GM18861 (cell line): ENCODE measurements at regions not wholly inside any gene's neighbourhood (a gene's known extent, or its start where the extent isn't known, plus 50 kb on each side); places are given as distances from the start of the nearest gene placed in this dataset.

Experiments used
- ATAC-seq: cut with Tn5 transposase; IDR thresholded peaks from one replicate; pipeline ENCODE4 v1.9.1; 2021; ENCODE audit not compliant: unreplicated experiment

GRCh38 chr2:126792993-126793392 lies 105.7 kb upstream of the TEX51 start:
- no peak for ATAC-seq

- no peak for ATAC-seq
Measured at GRCh38 chr2:126793885-126794613, 104.6 kb upstream of the TEX51 start.

DNA sequence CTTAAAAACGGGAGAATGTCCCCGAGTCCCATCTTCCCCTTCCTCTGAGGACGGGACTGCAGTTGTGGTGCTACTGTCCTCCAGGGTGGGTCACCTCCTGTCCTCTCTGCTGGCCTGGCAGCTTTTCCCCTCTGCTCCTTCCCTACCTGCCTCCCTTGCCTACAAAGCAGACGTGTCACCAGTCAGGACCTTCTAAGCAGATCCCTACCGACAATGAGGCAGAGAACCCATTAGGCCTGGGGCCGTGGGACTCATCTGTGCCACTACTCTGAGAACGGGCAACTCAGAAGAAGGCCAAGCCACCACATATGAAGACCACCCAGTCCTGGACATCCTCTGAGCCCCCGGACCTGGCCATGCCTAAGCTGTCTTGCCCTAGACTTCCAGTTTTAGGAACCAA lies 103.0 kb upstream of the TEX51 start:
- ATAC-seq = no peak

- ATAC-seq = no peak
Measured at GRCh38 chr2:126796931-126797621, 101.6 kb upstream of the TEX51 start.

DNA sequence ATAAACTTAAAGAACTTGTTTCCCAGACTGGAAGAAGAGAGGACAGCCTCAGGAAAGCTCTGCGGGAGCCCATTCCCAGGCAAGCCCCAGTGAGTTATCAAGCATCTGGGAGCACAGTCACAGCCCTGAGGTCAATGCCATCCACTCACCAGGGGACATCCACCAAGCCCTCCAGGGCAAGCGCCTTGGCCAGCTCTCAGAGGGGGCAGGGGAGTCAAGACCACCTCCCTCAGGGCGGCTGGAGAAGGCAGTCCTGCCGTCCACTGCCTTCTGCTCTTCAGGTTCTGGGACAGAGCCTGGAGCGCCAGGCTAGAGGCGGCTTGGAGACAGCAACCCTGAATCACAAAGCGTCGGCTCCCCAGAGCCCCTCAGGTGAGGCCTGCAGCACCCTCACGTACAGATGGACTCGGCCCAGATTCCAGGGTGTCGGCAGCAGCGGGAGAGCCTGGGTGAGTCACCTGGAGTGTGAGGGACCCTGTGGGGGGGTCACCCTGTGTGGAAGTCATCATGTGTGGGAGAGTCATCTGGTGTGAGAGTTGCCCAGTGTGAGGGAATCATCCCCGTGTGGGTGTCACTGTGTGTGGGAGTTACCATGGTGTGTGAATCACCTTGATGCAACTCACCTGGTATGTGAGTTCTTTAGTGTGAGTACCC lies 100.9 kb upstream of the TEX51 start:
- no peak for ATAC-seq

GRCh38 chr2:126798276-126799140 lies 100.2 kb upstream of the TEX51 start:
- no peak for ATAC-seq

DNA sequence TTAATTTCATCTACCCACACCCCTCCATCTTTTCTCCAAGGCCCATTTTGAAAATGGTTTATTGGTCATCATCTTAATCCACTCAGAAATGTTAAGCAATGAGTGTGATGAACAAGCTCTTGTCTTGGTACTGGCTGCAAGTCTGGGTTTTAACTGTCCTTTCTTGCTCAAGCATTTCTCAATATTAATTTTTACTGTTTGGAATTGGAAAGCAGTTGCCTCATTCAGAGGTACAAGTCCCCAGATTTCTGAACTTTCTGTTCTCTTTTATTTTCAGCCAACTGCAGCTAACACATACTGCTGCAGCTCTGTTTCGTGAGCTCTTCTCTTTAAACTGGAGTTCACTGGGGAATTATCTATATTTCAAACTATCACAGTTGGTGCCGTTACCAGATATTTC lies 99.4 kb upstream of the TEX51 start:
- ATAC-seq = no peak

- no peak for ATAC-seq
Measured at GRCh38 chr2:126801473-126801872, 97.2 kb upstream of the TEX51 start.

GRCh38 chr2:126802316-126802715 lies 96.4 kb upstream of the TEX51 start:
- ATAC-seq = no peak

- ATAC-seq = no peak
Measured at GRCh38 chr2:126802774-126803433, 95.8 kb upstream of the TEX51 start.

DNA sequence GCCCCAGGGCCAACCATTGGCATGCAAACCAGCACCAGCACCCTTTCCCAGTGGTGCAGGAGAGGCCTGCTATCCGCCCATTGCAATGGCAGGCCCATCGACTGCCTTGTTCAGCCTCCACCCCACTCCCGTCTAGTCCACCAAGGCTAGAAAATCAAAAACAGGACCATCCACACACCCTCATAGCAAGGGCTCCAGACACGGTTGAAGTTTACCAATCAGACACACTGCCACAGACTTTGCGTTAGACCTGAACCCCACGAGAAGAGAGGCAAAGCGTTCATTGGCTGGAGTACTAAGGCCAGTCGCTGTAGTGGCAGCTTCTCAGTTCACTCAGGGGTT lies 95.3 kb upstream of the TEX51 start:
- ATAC-seq = no peak

GRCh38 chr2:126804347-126804746 lies 94.3 kb upstream of the TEX51 start:
- no peak for ATAC-seq

GRCh38 chr2:126808929-126809328 lies 89.8 kb upstream of the TEX51 start:
- ATAC-seq = no peak

DNA sequence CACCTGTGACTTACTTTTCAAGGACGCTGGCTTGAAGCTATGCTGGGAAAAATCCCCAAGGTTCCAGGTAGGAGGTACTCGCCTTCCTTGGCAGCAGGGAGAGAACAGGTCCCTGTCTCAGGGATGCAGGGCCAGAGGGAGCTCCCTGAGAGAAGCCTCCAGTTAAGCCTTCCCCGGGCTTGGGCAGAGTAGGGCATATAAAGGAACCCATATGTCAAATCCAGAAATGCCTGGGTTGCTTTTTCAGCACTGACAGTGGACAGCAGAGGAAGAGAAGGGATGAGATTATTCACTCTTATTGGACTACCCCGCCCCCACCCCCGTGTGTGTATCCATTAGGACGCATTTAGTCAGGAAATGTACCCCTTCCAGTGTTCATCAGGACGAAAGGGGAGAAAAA lies 89.3 kb upstream of the TEX51 start:
- no peak for ATAC-seq

DNA sequence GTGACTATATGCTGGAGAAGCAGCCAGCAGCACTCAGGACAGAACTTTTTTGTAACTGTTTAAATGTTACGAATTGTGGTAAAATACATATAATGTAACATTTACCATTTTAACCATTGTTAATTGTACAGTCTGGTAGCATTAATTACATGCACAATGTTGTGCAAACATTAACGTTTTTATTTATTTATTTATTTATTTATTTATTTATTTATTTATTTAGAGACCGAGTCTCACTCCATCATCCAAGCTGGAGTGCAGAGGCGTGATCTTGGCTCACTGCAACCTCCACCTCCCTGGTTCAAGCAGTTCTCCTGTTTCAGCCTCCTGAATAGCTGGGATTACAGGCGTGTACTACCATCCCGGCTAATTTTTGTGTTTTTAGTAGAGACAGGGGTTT lies 88.7 kb upstream of the TEX51 start:
- ATAC-seq = no peak

GRCh38 chr2:126811101-126811500 lies 87.6 kb upstream of the TEX51 start:
- ATAC-seq = no peak

GRCh38 chr2:126817172-126817571 lies 81.5 kb upstream of the TEX51 start:
- ATAC-seq = no peak

GRCh38 chr2:126822115-126822514 lies 76.6 kb upstream of the TEX51 start:
- no peak for ATAC-seq

DNA sequence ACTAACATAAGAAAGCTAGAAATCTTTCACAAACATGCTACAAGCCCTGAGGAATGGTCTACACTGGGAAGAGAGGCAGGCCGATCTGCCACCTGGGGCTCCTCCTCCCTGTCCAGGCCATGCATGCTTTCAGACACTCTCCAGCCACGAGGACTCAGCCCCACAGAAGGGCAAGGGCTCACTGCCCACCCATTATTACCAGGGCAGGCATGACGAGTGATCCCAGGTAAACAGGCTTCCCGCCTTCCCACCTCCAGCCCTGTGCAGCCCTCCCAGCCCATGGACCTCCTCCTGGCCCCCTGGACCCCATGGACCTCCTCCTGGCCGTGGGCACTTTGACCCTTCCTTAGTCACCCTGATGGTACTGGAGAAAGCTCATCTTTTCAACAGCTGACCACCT lies 75.8 kb upstream of the TEX51 start:
- no peak for ATAC-seq

DNA sequence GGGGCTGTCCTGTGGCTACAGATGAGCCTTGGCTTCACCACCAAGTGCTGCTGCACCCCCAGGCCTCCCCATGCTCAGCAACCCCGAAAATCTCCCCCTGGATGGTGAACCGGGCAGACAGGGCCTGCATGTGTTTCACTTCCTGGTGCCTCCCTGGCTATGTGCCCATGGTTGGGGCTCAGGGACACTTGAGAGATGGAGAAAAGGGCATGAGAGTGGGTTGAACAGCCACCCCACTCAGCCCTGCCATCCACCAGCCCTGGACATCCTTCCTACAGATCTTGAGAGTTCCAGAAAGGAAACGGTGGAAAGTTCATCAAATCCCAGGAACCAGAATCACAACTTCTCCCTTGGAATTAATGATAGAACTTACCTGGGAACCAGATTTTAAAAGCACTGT lies 74.7 kb upstream of the TEX51 start:
- ATAC-seq = no peak

- ATAC-seq = no peak
Measured at GRCh38 chr2:126824663-126825062, 74.0 kb upstream of the TEX51 start.
